Adrenal gland (tissue), 9 donors: ENCODE measurements at regions not wholly inside any gene's neighbourhood (a gene's known extent, or its start where the extent isn't known, plus 50 kb on each side); places are given as distances from the start of the nearest gene placed in this dataset.

ENCODE experiments used
- DNase-seq, 7 donors: peaks; one replicate each; pipeline ENCODE4 v3.0.0-alpha.2; 2019 to 2020
- H3K27ac ChIP-seq, 5 donors: fragments of 200-600 bp; sonication (generic) in 4 of 5; 1 replicate in 3 of 5; 2 replicates in 2 of 5; pipeline versions ENCODE4 v1.5.1 to v1.8.0; 2016 to 2020; ENCODE audit warnings: mild to moderate bottlenecking in 1 of 5
- H3K27me3 ChIP-seq: fragments of 200-600 bp; 2 replicates; pipeline ENCODE4 v1.8.0; 2021
- H3K36me3 ChIP-seq, 2 donors: fragments of 200-600 bp; replicated peaks in 1 of 2; 1 replicate in 1 of 2; 2 replicates in 1 of 2; pipeline versions ENCODE4 v1.5.1 to v1.8.0; 2018 to 2022
- H3K4me1 ChIP-seq, 2 donors: fragments of 200-600 bp; replicated peaks in 1 of 2; 1 replicate in 1 of 2; 2 replicates in 1 of 2; pipeline versions ENCODE4 v1.5.1 to v1.8.0; 2018 to 2021
- H3K4me3 ChIP-seq, 4 donors: fragments of 200-600 bp; sonication (generic) in 3 of 4; one replicate each; pipeline ENCODE4 v1.5.1; 2016 to 2018
- H3K9me3 ChIP-seq, 3 donors: fragments of 200-600 bp; sonication (generic) in 1 of 3; replicated peaks in 1 of 3; 1 replicate in 2 of 3; 2 replicates in 1 of 3; pipeline versions ENCODE4 v1.5.1 to v1.8.0; 2016 to 2021
- CTCF ChIP-seq, 6 experiments: fragments of 450-650 bp in 4 of 6; fragments of 200-600 bp in 2 of 6; sonication (generic) in 1 of 6; IDR thresholded peaks; 1 replicate in 5 of 6; 2 replicates in 1 of 6; pipeline versions ENCODE4 v1.5.1 to v1.8.0; 2016 to 2021; ENCODE audit warnings: antibody characterized with exemption in 6 of 6, mild to moderate bottlenecking in 2 of 6, moderate library complexity in 1 of 6
- POLR2A ChIP-seq, 2 donors: fragments of 450-650 bp; IDR thresholded peaks; one replicate each; pipeline ENCODE4 v1.6.1; 2017; ENCODE audit warnings: antibody characterized with exemption in 2 of 2, mild to moderate bottlenecking in 2 of 2, moderate library complexity in 1 of 2
- WGBS, 4 donors: extraction: QIAGEN DNeasy Blood & Tissue Kit in 2 of 4; methylation state at CpG; one replicate each; pipeline versions ENCODE4 v1.1.5 to v1.1.7; 2013 to 2017; 5-methylcytosine and 5-hydroxymethylcytosine counted together
- intact Hi-C, 2 donors: fragments of 100-400 bp; cut with DNase I; formaldehyde crosslinking; loops; one replicate each; pipeline versions ENCODE4 v1.14.1 to v1.15.0; 2022 to 2023
- donor health status: healthy with polysubstance abuse.
- donor health status: Bipolar disorder and iron deficiency.
- donor health status: DM: yes; HTN: yes; CAD: no.
- donor health status: DM: no; HTN: no; CAD: no.
- donor health status: DM: no; HTN: no; CAD: no.

- 66 to 83% (median 74%) methylated on average over 3 of the region's 3 CpGs for WGBS, 4 donors
- Histone ChIP-seq H3K9me3 (no peaks in the 10 kb centered on the region), H3K4me3 (no peak overlapping the region), H3K4me1 (no peaks in the 10 kb centered on the region), H3K27me3 (no peaks in the 10 kb centered on the region), H3K27ac (no peak overlapping the region), H3K36me3 (no peaks in the 10 kb centered on the region)
- intact Hi-C loops: no loop called here
- TF ChIP-seq CTCF (IDR thresholded peaks at IDR 0.05) (no peak), POLR2A (IDR thresholded peaks at IDR 0.05) (no peak)
- no peak for DNase-seq
Observed at GRCh38 chr18:68417826-68418225, 297.1 kb downstream of the TMX3 start.

- H3K27me3 ChIP-seq: no peaks in the 10 kb centered on the region
- DNase-seq: no peak
Observed at GRCh38 chr18:68417166-68417799, 297.6 kb downstream of the TMX3 start.

GRCh38 chr18:68414407-68414806, 300.5 kb downstream of the TMX3 start:
- H3K4me1 ChIP-seq: no peaks in the 10 kb centered on the region
- H3K36me3 ChIP-seq: no peaks in the 10 kb centered on the region
- no peak for DNase-seq
- H3K27me3 ChIP-seq: no peaks in the 10 kb centered on the region
- no peak overlapping the region for H3K27ac ChIP-seq
- intact Hi-C loops: no loop called here
- no peak overlapping the region for H3K4me3 ChIP-seq
- TF ChIP-seq CTCF (IDR thresholded peaks at IDR 0.05): no peak
- WGBS, 4 donors: 74 to 86% (median 79%) methylated on average over 2 of the region's 2 CpGs
- no peaks in the 10 kb centered on the region for H3K9me3 ChIP-seq

More at GRCh38 chr18:68417166-68417799, 297.6 kb downstream of the TMX3 start:
- Histone ChIP-seq H3K36me3 (no peaks in the 10 kb centered on the region), H3K4me3 (no peak overlapping the region), H3K27ac (no peak overlapping the region), H3K4me1 (no peaks in the 10 kb centered on the region), H3K9me3 (no peaks in the 10 kb centered on the region)
- TF ChIP-seq CTCF (IDR thresholded peaks at IDR 0.05) (no peak), POLR2A (IDR thresholded peaks at IDR 0.05) (no peak)
- WGBS, 4 donors: 30 to 37% (median 33%) methylated on average over 2 of the region's 2 CpGs
- intact Hi-C loops: no loop called here

- TF ChIP-seq POLR2A (IDR thresholded peaks at IDR 0.05): no peak
- no peak for TF ChIP-seq CTCF (IDR thresholded peaks at IDR 0.05)
- H3K9me3 ChIP-seq: no peaks in the 10 kb centered on the region
- H3K4me1 ChIP-seq: no peaks in the 10 kb centered on the region
- 23 to 29% (median 27%) methylated on average over 2 of the region's 2 CpGs for WGBS, 4 donors
- no peaks in the 10 kb centered on the region for H3K27me3 ChIP-seq
- no peak for DNase-seq
- H3K27ac ChIP-seq: no peak overlapping the region
- H3K4me3 ChIP-seq: no peak overlapping the region
- no peaks in the 10 kb centered on the region for H3K36me3 ChIP-seq
- intact Hi-C loops: no loop called here
Observed at GRCh38 chr18:68409576-68409975, 305.3 kb downstream of the TMX3 start.
